ENCODE measurements at regions not wholly inside any gene's neighbourhood (a gene's known extent, or its start where the extent isn't known, plus 50 kb on each side); places are given as distances from the start of the nearest gene placed in this dataset.

- Histone ChIP-seq H3K27me3 (ENCODE audit: control insufficient read depth in 4 of 4, insufficient read depth in 4 of 4, low read length in 3 of 4) (no peaks in the 10 kb centered on the region), H3K9ac (ENCODE audit: low read depth in 1 of 2, low read length in 2 of 2) (no peak overlapping the region), H3K36me3 (ENCODE audit: control insufficient read depth in 4 of 4, insufficient read depth in 3 of 4, low read depth in 1 of 4, low read length in 3 of 4) (no peaks in the 10 kb centered on the region), H3K27ac (ENCODE audit: low read depth in 1 of 2, low read length in 2 of 2) (no peak overlapping the region), H3K9me3 (ENCODE audit: control insufficient read depth in 4 of 4, low read length in 3 of 4) (no peaks in the 10 kb centered on the region), H3K4me3 (ENCODE audit: low read depth in 1 of 3, low read length in 3 of 3) (no peak overlapping the region), H3K4me1 (ENCODE audit: control insufficient read depth in 4 of 4, insufficient read depth in 4 of 4, low read length in 3 of 4) (no peaks in the 10 kb centered on the region)
- DNase-seq (ENCODE audit: low spot score): no peak
- TF ChIP-seq HNF4G (IDR thresholded peaks at IDR 0.05) (no peak), REST (IDR thresholded peaks at IDR 0.05) (no peak), GABPA (IDR thresholded peaks at IDR 0.05 in 1 of 2, conservative IDR thresholded peaks at IDR 0.05 in 1 of 2) (no peak), FOXA2 (IDR thresholded peaks at IDR 0.05) (no peak), RAD21 (IDR thresholded peaks at IDR 0.05) (no peak), ZBTB33 (IDR thresholded peaks at IDR 0.05) (no peak), TAF1 (conservative IDR thresholded peaks at IDR 0.05) (no peak), RXRA (IDR thresholded peaks at IDR 0.05) (no peak), SP1 (IDR thresholded peaks at IDR 0.05) (no peak), EGR1 (IDR thresholded peaks at IDR 0.05; ENCODE audit: low read depth in 2 of 2) (no peak)
- 51% methylated on average over 3 of the region's 3 CpGs for WGBS
These were observed 470.5 kb downstream of the PLK2 start for GRCh38 chr5:57989378-57989777.

GRCh38 chr5:57988813-57989212 lies 471.1 kb downstream of the PLK2 start:
- no peaks in the 10 kb centered on the region for H3K9me3 ChIP-seq (ENCODE audit: control insufficient read depth in 4 of 4, low read length in 3 of 4)
- 83% methylated on average over 1 of the region's 1 CpG for WGBS
- H3K27ac ChIP-seq (ENCODE audit: low read depth in 1 of 2, low read length in 2 of 2): no peak overlapping the region
- DNase-seq (ENCODE audit: low spot score): no peak
- H3K4me1 ChIP-seq (ENCODE audit: control insufficient read depth in 4 of 4, insufficient read depth in 4 of 4, low read length in 3 of 4): no peaks in the 10 kb centered on the region
- H3K36me3 ChIP-seq (ENCODE audit: control insufficient read depth in 4 of 4, insufficient read depth in 3 of 4, low read depth in 1 of 4, low read length in 3 of 4): no peaks in the 10 kb centered on the region
- H3K27me3 ChIP-seq (ENCODE audit: control insufficient read depth in 4 of 4, insufficient read depth in 4 of 4, low read length in 3 of 4): no peaks in the 10 kb centered on the region
- TF ChIP-seq ATF3 (IDR thresholded peaks at IDR 0.05) (no peak), FOXA2 (IDR thresholded peaks at IDR 0.05) (no peak), HNF4A (conservative IDR thresholded peaks at IDR 0.05) (no peak)
- H3K4me3 ChIP-seq (ENCODE audit: low read depth in 1 of 3, low read length in 3 of 3): no peak overlapping the region
- H3K9ac ChIP-seq (ENCODE audit: low read depth in 1 of 2, low read length in 2 of 2): no peak overlapping the region

GRCh38 chr5:57987552-57987951 lies 472.3 kb downstream of the PLK2 start:
- Histone ChIP-seq H3K27me3 (ENCODE audit: control insufficient read depth in 4 of 4, insufficient read depth in 4 of 4, low read length in 3 of 4) (no peaks in the 10 kb centered on the region), H3K36me3 (ENCODE audit: control insufficient read depth in 4 of 4, insufficient read depth in 3 of 4, low read depth in 1 of 4, low read length in 3 of 4) (no peaks in the 10 kb centered on the region), H3K9me3 (ENCODE audit: control insufficient read depth in 4 of 4, low read length in 3 of 4) (no peaks in the 10 kb centered on the region), H3K4me1 (ENCODE audit: control insufficient read depth in 4 of 4, insufficient read depth in 4 of 4, low read length in 3 of 4) (no peaks in the 10 kb centered on the region), H3K4me3 (ENCODE audit: low read depth in 1 of 3, low read length in 3 of 3) (no peak overlapping the region), H3K9ac (ENCODE audit: low read depth in 1 of 2, low read length in 2 of 2) (no peak overlapping the region), H3K27ac (ENCODE audit: low read depth in 1 of 2, low read length in 2 of 2) (no peak overlapping the region)
- DNase-seq (ENCODE audit: low spot score): no peak
- TF ChIP-seq YY1 (IDR thresholded peaks at IDR 0.05): no peak
- no peak for TF ChIP-seq CTCF (IDR thresholded peaks at IDR 0.05; ENCODE audit: low read depth, low read length, missing input control)
- no peak for TF ChIP-seq HNF4G (IDR thresholded peaks at IDR 0.05)
- no peak for TF ChIP-seq JUND (IDR thresholded peaks at IDR 0.05)
- TF ChIP-seq MAX (IDR thresholded peaks at IDR 0.05): no peak
- TF ChIP-seq FOXA2 (IDR thresholded peaks at IDR 0.05): no peak
- no peak for TF ChIP-seq TAF1 (conservative IDR thresholded peaks at IDR 0.05)
- TF ChIP-seq GABPA (IDR thresholded peaks at IDR 0.05 in 1 of 2, conservative IDR thresholded peaks at IDR 0.05 in 1 of 2): no peak
- 68% methylated on average over 1 of the region's 1 CpG for WGBS

All from liver (tissue), 8 donors.